ENCODE measurements at regions not wholly inside any gene's neighbourhood (a gene's known extent, or its start where the extent isn't known, plus 50 kb on each side); places are given as distances from the start of the nearest gene placed in this dataset.

DNA sequence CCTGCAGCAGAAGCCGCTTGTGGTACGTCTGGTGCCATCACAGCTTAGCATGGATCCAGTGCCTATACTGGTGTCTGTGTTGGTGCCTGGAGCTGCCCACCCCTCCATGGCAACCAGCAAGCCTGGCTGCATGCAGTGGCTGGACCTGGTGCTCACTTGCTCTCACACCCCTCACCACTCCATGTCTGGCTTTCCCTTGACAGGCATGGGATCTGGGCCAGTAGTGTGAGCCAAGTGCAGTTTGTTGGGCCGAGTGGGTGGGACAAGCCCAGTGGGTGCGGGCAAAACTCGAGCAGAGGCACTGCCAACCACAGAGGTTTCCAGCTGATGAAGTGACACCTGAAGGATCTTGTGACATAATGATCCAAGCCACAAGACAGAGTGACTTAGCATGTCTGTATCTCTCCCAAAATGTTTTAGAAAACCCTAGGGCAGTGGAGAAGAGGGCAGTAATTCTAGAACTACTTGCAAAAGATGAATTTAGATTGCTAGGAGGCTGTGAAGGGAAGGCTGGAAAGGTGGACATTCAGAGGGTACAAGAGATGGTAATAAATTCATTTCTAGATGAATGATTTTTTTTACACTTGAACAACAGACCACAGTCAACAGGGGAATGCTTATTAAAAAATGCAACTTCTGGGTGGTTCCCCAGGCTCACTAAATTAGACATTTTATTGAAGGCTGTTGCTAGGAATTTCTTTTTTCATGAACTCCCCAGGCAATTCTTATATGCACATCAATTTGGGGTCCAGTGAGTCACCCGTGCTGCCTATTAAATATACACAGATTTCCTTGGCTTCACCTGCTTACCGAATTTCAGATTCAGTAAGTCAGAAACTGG is 660.3 kb downstream of the TLR4 start:
- DNase-seq = peak in 1 of 2 donors; percentile 29
- 75 to 77% methylated on average over 5 to 7 of the region's 7 CpGs for WGBS, 2 donors
- Histone ChIP-seq H3K27ac (no peak overlapping the region), H3K9me3 (no peaks in the 10 kb centered on the region), H3K36me3 (no peaks in the 10 kb centered on the region), H3K27me3 (no peaks in the 10 kb centered on the region), H3K4me3 (no peak overlapping the region), H3K4me1 (no peaks in the 10 kb centered on the region)
- TF ChIP-seq EP300 (IDR thresholded peaks at IDR 0.05) (no peak), POLR2A (IDR thresholded peaks at IDR 0.05) (no peak), POLR2AphosphoS5 (IDR thresholded peaks at IDR 0.05) (no peak)
- TF ChIP-seq, protein P1, sequence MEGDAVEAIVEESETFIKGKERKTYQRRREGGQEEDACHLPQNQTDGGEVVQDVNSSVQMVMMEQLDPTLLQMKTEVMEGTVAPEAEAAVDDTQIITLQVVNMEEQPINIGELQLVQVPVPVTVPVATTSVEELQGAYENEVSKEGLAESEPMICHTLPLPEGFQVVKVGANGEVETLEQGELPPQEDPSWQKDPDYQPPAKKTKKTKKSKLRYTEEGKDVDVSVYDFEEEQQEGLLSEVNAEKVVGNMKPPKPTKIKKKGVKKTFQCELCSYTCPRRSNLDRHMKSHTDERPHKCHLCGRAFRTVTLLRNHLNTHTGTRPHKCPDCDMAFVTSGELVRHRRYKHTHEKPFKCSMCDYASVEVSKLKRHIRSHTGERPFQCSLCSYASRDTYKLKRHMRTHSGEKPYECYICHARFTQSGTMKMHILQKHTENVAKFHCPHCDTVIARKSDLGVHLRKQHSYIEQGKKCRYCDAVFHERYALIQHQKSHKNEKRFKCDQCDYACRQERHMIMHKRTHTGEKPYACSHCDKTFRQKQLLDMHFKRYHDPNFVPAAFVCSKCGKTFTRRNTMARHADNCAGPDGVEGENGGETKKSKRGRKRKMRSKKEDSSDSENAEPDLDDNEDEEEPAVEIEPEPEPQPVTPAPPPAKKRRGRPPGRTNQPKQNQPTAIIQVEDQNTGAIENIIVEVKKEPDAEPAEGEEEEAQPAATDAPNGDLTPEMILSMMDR (IDR thresholded peaks at IDR 0.05) = no peak
- ATAC-seq (ENCODE audit: low FRiP score in 2 of 2) = no peak

DNA sequence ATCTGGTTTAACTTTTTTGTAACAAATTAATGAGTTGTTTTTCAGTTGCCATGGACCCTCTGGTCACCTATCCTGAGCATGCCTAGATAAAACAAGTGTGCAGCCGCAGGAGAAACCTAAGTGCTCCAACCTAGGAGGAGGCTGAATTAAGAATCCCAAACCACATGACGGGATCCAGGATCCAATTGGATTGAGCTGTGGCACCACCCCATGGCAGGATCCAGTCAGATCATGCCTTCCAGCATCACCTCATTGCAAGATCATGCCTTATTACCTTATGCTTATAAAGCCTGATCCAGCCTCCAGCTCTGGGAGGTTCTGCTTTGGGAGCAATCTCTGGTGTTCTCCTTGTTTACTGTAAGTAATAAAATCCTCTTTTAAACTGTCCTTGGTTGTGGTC is 662.0 kb downstream of the TLR4 start:
- Histone ChIP-seq H3K36me3 (no peaks in the 10 kb centered on the region), H3K4me3 (no peak overlapping the region), H3K9me3 (no peaks in the 10 kb centered on the region), H3K27me3 (no peaks in the 10 kb centered on the region), H3K4me1 (no peaks in the 10 kb centered on the region), H3K27ac (no peak overlapping the region)
- WGBS, 2 donors = 70 to 81% methylated on average over 2 of the region's 2 CpGs
- DNase-seq (no peak), ATAC-seq (ENCODE audit: low FRiP score in 2 of 2) (no peak)
- TF ChIP-seq POLR2A (IDR thresholded peaks at IDR 0.05) = no peak
- no peak for TF ChIP-seq EP300 (IDR thresholded peaks at IDR 0.05)
- TF ChIP-seq, protein P1 (IDR thresholded peaks at IDR 0.05) = no peak
- TF ChIP-seq POLR2AphosphoS5 (IDR thresholded peaks at IDR 0.05) = no peak

DNA sequence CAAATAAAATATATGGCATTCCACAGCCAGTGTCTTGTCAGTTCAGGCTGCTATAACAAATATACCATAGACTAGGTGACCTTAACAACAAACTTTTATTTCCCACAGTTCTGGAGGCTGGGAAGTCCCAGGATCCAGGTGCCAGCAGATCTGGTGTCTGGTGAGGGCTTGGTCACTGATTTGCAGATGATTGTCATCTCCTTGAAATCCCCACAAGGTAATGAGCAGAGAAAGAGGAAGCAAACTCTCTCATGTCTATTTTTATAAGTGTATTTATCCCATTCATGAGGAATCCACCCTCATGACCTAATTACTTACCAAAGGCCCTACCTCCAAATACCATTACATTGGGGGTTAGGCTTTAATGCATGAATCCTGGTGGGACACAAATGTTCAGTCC is 663.2 kb downstream of the TLR4 start:
- no peaks in the 10 kb centered on the region for H3K9me3 ChIP-seq
- H3K4me3 ChIP-seq = no peak overlapping the region
- DNase-seq (no peak), ATAC-seq (ENCODE audit: low FRiP score in 2 of 2) (no peak)
- no peaks in the 10 kb centered on the region for H3K4me1 ChIP-seq
- TF ChIP-seq EP300 (IDR thresholded peaks at IDR 0.05) (no peak), POLR2A (IDR thresholded peaks at IDR 0.05) (no peak), POLR2AphosphoS5 (IDR thresholded peaks at IDR 0.05) (no peak)
- TF ChIP-seq, protein P1 (IDR thresholded peaks at IDR 0.05) = no peak
- H3K27ac ChIP-seq = no peak overlapping the region
- H3K36me3 ChIP-seq = no peaks in the 10 kb centered on the region
- H3K27me3 ChIP-seq = no peaks in the 10 kb centered on the region

DNA sequence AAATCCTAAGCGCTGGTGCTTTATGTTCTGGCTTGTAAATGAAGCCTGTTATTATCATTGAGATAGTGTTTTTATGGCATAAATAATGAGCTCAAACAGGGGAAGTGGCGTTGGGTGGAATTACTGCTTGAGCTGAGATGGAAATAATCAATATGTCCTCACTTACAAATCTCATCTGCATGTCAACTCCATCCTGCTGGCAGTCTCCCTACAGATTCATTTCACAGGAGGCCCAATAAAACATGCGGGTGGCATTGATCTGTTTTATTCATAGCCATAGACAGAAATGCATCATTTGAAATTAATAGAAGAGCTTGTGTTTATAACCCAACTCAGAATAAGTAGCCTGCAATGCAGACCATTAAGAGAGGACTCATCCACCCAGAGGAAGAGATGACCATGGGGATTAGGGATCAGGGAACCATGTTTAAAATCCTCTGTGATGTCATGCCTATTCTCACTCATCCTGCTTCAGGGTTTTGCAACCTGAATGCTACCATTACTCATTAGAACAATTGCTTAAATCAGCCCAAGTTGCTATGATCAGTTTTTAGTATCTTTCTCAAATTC is 680.4 kb downstream of the TLR4 start:
- Histone ChIP-seq H3K9me3 (no peaks in the 10 kb centered on the region), H3K4me1 (no peaks in the 10 kb centered on the region), H3K27ac (no peak overlapping the region), H3K27me3 (no peaks in the 10 kb centered on the region), H3K4me3 (no peak overlapping the region), H3K36me3 (no peaks in the 10 kb centered on the region)
- WGBS, 2 donors = 70 to 77% methylated on average over 3 of the region's 3 CpGs
- no peak for ATAC-seq (ENCODE audit: low FRiP score in 2 of 2)
- DNase-seq = no peak
- TF ChIP-seq POLR2AphosphoS5 (IDR thresholded peaks at IDR 0.05) = no peak

DNA sequence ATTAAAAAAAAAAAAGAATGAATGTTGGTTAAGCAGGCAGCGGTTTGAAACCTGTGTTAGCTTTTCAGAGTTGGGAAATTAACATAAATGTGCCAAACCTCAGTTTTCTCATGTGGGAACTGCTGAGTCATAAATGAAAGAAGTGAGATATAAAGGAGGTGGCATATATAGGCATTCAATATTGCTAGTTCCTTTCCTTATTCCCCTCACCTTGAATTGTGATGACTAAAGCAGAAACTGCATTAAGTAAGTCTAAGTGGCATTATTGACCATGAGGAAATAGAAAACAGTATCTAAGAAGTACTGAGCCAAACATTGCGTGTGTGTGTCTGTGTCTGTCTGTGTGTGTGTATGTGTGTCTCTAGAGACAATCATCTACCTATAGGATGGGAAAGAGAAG is 691.2 kb downstream of the TLR4 start:
- Histone ChIP-seq H3K27ac (no peak overlapping the region), H3K4me1 (no peaks in the 10 kb centered on the region), H3K27me3 (no peaks in the 10 kb centered on the region), H3K9me3 (no peaks in the 10 kb centered on the region), H3K4me3 (no peak overlapping the region), H3K36me3 (no peaks in the 10 kb centered on the region)
- TF ChIP-seq POLR2AphosphoS5 (IDR thresholded peaks at IDR 0.05) = no peak
- TF ChIP-seq, protein P1 (IDR thresholded peaks at IDR 0.05) = no peak
- TF ChIP-seq POLR2A (IDR thresholded peaks at IDR 0.05) = no peak
- TF ChIP-seq EP300 (IDR thresholded peaks at IDR 0.05) = no peak
- DNase-seq (no peak), ATAC-seq (ENCODE audit: low FRiP score in 2 of 2) (no peak)
- 77 to 84% methylated on average over 2 of the region's 2 CpGs for WGBS, 2 donors

All from upper lobe of left lung (tissue), 6 donors.